ENCODE measurements at regions not wholly inside any gene's neighbourhood (a gene's known extent, or its start where the extent isn't known, plus 50 kb on each side); places are given as distances from the start of the nearest gene placed in this dataset.
"Not testable (repeated sequence)": the region's sequence is repeated elsewhere in the genome, so short reads cannot be mapped to it uniquely, and the experiment has no call there.

- no peak for DNase-seq (ENCODE audit: extremely low read depth, low read depth)
Observed at GRCh38 chr7:81155654-81156373, 237.0 kb upstream of the SEMA3C start.

- no peak for DNase-seq (ENCODE audit: extremely low read depth, low read depth)
Observed at GRCh38 chr7:81154565-81154964, 235.7 kb upstream of the SEMA3C start.

- not testable (repeated sequence) for DNase-seq (ENCODE audit: extremely low read depth, low read depth)
Observed at GRCh38 chr7:81152925-81153324, 234.1 kb upstream of the SEMA3C start.

GRCh38 chr7:81150951-81151361 lies 232.1 kb upstream of the SEMA3C start:
- DNase-seq (ENCODE audit: extremely low read depth, low read depth), result no peak

- no peak for DNase-seq (ENCODE audit: extremely low read depth, low read depth)
Observed at GRCh38 chr7:81143856-81144255, 225.0 kb upstream of the SEMA3C start.

- DNase-seq (ENCODE audit: extremely low read depth, low read depth), result not testable (repeated sequence)
Observed at GRCh38 chr7:81141257-81142205, 222.7 kb upstream of the SEMA3C start.

GRCh38 chr7:81140775-81141174 lies 221.9 kb upstream of the SEMA3C start:
- DNase-seq (ENCODE audit: extremely low read depth, low read depth), result no peak

GRCh38 chr7:81140252-81140651 lies 221.4 kb upstream of the SEMA3C start:
- no peak for DNase-seq (ENCODE audit: extremely low read depth, low read depth)

GRCh38 chr7:81138870-81139269 lies 220.0 kb upstream of the SEMA3C start:
- DNase-seq (ENCODE audit: extremely low read depth, low read depth), result no peak

GRCh38 chr7:81135324-81135723 lies 216.5 kb upstream of the SEMA3C start:
- DNase-seq (ENCODE audit: extremely low read depth, low read depth), result no peak

- DNase-seq (ENCODE audit: extremely low read depth, low read depth), result no peak
Observed at GRCh38 chr7:81128011-81128410, 209.2 kb upstream of the SEMA3C start.

GRCh38 chr7:81120803-81121202 lies 202.0 kb upstream of the SEMA3C start:
- no peak for DNase-seq (ENCODE audit: extremely low read depth, low read depth)

GRCh38 chr7:81120111-81120510 lies 201.3 kb upstream of the SEMA3C start:
- DNase-seq (ENCODE audit: extremely low read depth, low read depth), result no peak

- DNase-seq (ENCODE audit: extremely low read depth, low read depth), result no peak
Observed at GRCh38 chr7:81114633-81115032, 195.8 kb upstream of the SEMA3C start.

GRCh38 chr7:81112731-81113130 lies 193.9 kb upstream of the SEMA3C start:
- DNase-seq (ENCODE audit: extremely low read depth, low read depth), result no peak

GRCh38 chr7:81111781-81112540 lies 193.1 kb upstream of the SEMA3C start:
- no peak for DNase-seq (ENCODE audit: extremely low read depth, low read depth)

GRCh38 chr7:81111358-81111757 lies 192.5 kb upstream of the SEMA3C start:
- DNase-seq (ENCODE audit: extremely low read depth, low read depth), result no peak

GRCh38 chr7:81110673-81111072 lies 191.8 kb upstream of the SEMA3C start:
- DNase-seq (ENCODE audit: extremely low read depth, low read depth), result no peak

- no peak for DNase-seq (ENCODE audit: extremely low read depth, low read depth)
Observed at GRCh38 chr7:81098213-81098612, 179.4 kb upstream of the SEMA3C start.

GRCh38 chr7:81094952-81095351 lies 176.1 kb upstream of the SEMA3C start:
- no peak for DNase-seq (ENCODE audit: extremely low read depth, low read depth)

GRCh38 chr7:81081616-81082015 lies 162.8 kb upstream of the SEMA3C start:
- no peak for DNase-seq (ENCODE audit: extremely low read depth, low read depth)

Measured in NCI-H460 (cell line).